Effector memory CD8-positive, alpha-beta T cell (primary cell): ENCODE measurements at regions not wholly inside any gene's neighbourhood (a gene's known extent, or its start where the extent isn't known, plus 50 kb on each side); places are given as distances from the start of the nearest gene placed in this dataset.
"Not testable (repeated sequence)": the region's sequence is repeated elsewhere in the genome, so short reads cannot be mapped to it uniquely, and the experiment has no call there.

Experiments used
- ATAC-seq: fragments of 150-1000 bp; cut with Tn5 transposase; replicated peaks from 2 replicates; pipeline ENCODE4 v1.10.0; 2021; ENCODE audit warnings: mild to moderate bottlenecking, moderate library complexity
- DNase-seq, 3 experiments: peaks; one replicate each; pipeline ENCODE4 v3.0.0; 2021
- H3K27ac Mint-ChIP-seq, 2 donors: one replicate each; pipeline ENCODE4 v1.8.0; 2022; ENCODE audit warnings: mild to moderate bottlenecking in 2 of 2, mixed read lengths in 2 of 2, moderate library complexity in 2 of 2
- H3K27me3 Mint-ChIP-seq, 2 donors: one replicate each; pipeline ENCODE4 v1.8.0; 2022; ENCODE audit warnings: mixed read lengths in 2 of 2
- H3K36me3 Mint-ChIP-seq: one replicate; pipeline ENCODE4 v1.8.0; 2022; ENCODE audit warnings: mild to moderate bottlenecking, moderate library complexity, mixed read lengths; ENCODE audit not compliant: insufficient read depth
- H3K4me1 Mint-ChIP-seq, 2 donors: one replicate each; pipeline ENCODE4 v1.8.0; 2022; ENCODE audit warnings: low read depth in 2 of 2, mixed read lengths in 2 of 2
- H3K4me3 Mint-ChIP-seq, 2 donors: one replicate each; pipeline ENCODE4 v1.8.0; 2022; ENCODE audit warnings: mild to moderate bottlenecking in 2 of 2, mixed read lengths in 2 of 2, moderate library complexity in 2 of 2
- H3K9me3 Mint-ChIP-seq, 2 donors: one replicate each; pipeline ENCODE4 v1.8.0; 2022; ENCODE audit warnings: mixed read lengths in 2 of 2

DNA sequence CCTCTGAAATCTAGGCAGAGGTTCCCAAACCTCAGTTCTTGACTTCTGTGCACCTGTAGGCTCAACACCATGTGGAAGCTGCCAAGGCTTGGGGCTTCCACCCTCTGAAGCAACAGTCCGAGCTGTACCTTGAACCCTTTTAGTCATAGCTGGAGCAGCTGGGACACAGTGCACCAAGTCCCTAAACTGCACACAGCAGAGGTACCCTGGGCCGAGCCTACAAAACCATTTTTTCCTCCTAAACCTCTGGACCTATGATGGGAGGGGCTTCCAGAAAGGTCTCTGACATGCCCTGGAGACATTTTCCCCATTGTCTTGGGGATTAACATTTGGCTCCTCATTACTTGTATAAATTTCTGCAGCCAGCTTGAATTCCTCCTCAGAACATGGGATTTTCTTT is 168.8 kb downstream of the TLE3 start:
- H3K27me3 Mint-ChIP-seq: peaks cover 8 to 44% of the 10 kb centered on the region in 2 donors
- H3K4me1 Mint-ChIP-seq, H3K9me3 Mint-ChIP-seq, DNase-seq, H3K27ac Mint-ChIP-seq, H3K36me3 Mint-ChIP-seq, ATAC-seq, H3K4me3 Mint-ChIP-seq: not testable (repeated sequence)

DNA sequence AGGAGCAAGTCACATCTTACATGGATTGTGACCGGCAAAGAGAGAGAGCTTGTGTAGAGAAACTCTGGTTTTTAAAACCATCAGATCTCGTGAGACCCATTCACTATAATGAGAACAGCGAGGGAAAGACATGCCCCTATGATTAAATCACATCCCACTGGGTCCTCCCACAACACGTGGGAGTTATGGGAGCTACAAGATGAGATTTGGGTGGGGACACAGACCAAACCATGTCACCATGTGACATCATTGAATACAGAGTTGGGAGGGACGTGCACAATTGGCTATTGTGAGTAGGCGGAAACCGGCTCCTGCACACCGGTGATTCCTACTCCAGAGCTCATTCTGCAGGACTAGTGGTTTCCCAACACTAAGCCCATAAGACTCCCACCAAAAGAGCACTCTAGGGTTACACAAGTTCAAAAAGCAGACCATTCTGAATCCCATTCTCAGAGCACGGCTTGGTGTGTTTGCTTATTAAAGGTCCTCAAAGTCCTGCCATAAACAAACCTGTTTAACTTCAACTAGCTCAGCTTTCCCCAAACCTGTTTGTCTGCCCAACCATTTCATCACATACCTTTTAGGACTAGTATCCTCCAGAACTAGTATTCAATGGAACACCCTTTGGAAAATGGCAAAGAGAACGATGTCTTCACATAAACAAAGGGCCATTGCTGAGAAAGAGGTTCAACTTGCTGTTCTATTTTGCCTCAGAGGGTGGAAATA is 167.6 kb downstream of the TLE3 start:
- Mint-ChIP-seq H3K36me3 (no peaks in the 10 kb centered on the region), H3K9me3 (peaks cover 0 to under 1% of the 10 kb centered on the region in 2 donors), H3K4me1 (no peaks in the 10 kb centered on the region), H3K4me3 (no peak overlapping the region), H3K27ac (no peak overlapping the region), H3K27me3 (peaks cover 9 to 52% of the 10 kb centered on the region in 2 donors)
- ATAC-seq (no peak), DNase-seq (no peak)

DNA sequence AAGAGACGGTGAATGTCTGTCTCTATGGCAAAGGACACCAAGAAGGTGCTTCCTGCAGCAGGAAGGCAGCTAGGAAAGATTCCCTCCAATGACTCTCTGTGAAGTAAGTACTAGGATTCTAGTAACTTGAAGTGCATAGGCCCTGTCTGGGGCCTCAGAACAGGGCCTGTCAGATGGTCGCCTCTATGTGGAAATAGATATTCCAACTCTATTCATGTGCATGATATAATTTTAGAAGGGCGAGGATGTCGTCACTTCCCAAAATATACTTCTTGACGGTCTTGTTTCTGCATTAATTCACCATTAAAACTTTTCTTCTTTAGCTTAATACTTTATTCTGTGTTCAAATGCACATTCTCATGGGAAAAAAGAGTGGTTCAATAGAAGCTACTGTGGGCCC is 167.0 kb downstream of the TLE3 start:
- DNase-seq (no peak), ATAC-seq (no peak)
- Mint-ChIP-seq H3K27me3 (peaks cover 16 to 53% of the 10 kb centered on the region in 2 donors), H3K27ac (no peak overlapping the region), H3K9me3 (no peaks in the 10 kb centered on the region), H3K36me3 (no peaks in the 10 kb centered on the region), H3K4me3 (no peak overlapping the region), H3K4me1 (no peaks in the 10 kb centered on the region)

DNA sequence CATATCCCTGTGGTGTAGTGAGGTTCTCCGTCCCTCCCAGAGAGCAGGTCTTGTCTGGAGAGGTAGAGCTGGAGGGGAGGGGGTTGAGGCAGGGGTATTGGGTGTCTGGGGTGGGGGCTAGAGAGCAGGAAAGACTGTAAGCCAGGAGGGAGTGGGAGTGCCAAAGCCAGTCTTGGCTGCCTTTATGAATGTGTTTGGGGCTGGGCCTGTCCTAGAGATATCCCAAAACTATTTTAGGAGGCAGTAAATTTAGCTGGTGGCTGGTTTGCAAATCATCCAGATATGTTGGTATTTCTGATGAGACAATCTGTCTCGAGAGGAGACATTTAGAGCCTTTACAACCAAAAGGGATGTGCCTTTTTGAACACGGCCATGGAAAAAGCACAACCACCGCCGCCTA is 166.6 kb downstream of the TLE3 start:
- DNase-seq (no peak), ATAC-seq (no peak)
- no peaks in the 10 kb centered on the region for H3K36me3 Mint-ChIP-seq
- H3K27me3 Mint-ChIP-seq: peaks cover 16 to 53% of the 10 kb centered on the region in 2 donors
- no peaks in the 10 kb centered on the region for H3K4me1 Mint-ChIP-seq
- H3K4me3 Mint-ChIP-seq: no peak overlapping the region
- no peaks in the 10 kb centered on the region for H3K9me3 Mint-ChIP-seq
- no peak overlapping the region for H3K27ac Mint-ChIP-seq

DNA sequence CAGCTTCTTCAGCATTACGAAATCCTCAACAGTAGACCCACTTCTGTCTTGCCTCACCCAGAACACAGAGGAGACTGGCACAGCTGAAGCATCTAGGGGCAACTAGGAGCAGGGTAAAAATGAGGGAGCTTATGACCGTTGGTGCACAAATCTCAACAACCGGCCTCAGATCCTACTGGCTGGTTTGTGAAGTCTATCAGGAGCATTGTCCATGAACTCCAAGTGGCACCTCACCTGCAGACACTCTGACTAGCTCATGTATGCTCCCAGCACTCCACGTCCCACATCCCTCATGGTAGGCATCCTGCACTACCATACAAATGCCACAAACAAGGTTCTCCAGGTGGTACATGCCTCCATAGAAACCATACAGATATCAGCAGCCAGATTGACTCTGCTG is 163.1 kb downstream of the TLE3 start:
- DNase-seq (no peak), ATAC-seq (no peak)
- Mint-ChIP-seq H3K4me3 (no peak overlapping the region), H3K9me3 (no peaks in the 10 kb centered on the region), H3K4me1 (no peaks in the 10 kb centered on the region), H3K27ac (no peak overlapping the region), H3K36me3 (peaks cover 3% of the 10 kb centered on the region), H3K27me3 (peaks cover 16 to 27% of the 10 kb centered on the region in 2 donors)

DNA sequence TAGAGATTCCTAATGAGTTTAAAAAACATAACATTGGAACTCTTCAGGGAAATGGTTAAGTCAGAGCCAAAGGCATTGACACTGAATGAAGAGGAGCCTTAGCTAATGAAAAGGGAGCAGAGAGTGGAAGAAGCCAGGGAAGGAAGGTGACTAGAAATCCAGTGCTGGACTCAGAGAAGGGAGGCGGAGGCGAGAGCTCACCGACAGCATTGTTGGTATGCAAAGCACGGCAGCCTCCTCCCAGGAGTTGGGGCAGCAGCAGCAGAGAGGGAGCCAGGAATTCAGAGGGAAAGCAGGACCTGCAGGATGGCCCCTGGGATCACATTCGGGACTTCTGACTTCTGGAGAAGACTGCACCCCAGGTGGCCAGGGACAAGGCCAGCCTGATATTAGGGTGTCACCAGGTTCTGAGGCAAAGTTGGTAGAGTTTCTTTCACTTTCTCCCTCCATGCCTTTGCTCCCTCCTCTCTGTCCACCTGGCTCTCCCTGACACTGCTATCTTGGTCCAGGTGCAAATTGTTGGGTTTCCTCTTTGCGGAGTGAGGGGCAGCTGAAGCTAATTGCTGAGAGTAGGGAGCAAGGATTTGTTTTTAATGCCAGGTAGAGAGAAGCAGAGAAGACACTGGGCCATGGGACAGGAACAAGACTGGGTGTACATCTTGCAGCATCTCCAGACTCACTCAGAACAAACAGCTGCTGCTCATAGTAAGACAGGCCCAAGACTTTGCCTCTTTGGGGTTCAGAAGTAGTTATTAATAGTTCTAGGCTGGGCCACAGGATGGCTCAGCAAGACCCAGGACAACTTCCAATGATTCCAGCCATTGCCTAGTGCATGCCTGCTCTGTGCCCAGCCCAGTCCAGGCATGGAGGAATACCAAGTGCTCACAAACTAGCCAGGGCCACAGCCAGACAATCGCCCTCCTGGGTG is 157.9 kb downstream of the TLE3 start:
- no peak overlapping the region for H3K4me3 Mint-ChIP-seq
- ATAC-seq (no peak), DNase-seq (no peak)
- H3K36me3 Mint-ChIP-seq: peaks cover 3% of the 10 kb centered on the region
- H3K9me3 Mint-ChIP-seq: no peaks in the 10 kb centered on the region
- H3K27ac Mint-ChIP-seq: no peak overlapping the region
- H3K4me1 Mint-ChIP-seq: peaks cover 3 to 4% of the 10 kb centered on the region in 2 donors
- peaks cover 9 to 15% of the 10 kb centered on the region in 2 donors for H3K27me3 Mint-ChIP-seq

DNA sequence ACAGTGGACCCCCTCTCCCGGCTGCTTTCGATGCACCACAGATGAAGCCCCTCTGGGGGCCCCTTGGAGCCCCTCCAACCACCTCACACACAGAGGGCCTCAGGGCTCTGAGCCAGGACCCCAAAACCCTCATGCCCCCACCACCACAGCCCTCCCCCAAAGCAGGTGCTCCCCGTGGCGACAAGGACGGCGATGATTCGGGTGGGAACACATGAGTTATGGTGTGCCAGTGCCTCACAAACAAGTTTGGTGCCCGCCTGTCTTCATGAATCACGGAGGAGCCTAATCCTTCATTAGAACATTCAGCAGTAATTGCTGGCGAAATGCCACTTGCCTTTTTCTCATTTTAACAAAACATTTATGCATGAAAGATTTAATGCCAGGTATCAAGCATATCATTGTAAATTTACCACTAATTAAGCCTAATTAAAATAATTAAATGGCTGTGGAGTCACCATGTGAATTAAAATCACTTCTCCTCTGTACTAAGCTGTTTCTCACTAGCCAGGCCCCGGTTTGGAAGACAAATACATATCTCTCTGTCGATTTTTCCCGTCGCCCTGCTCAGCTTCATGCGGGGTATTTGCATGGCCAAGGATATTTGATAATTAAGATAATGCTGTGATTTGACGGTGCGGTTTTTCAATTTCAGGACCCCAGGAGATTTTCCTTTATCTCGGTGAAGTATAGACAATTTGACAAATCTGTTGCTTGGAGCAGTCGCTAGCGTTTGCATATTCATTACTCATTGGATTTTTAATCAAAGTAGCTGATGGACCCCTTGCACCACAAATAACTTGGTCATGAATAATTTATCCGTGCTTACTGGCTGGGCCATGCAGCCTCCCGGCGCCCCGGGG is 157.0 kb downstream of the TLE3 start:
- Mint-ChIP-seq H3K36me3 (peaks cover 3% of the 10 kb centered on the region), H3K27ac (no peak overlapping the region), H3K9me3 (no peaks in the 10 kb centered on the region), H3K4me1 (peaks cover 3 to 4% of the 10 kb centered on the region in 2 donors), H3K4me3 (no peak overlapping the region), H3K27me3 (peaks cover 1 to 11% of the 10 kb centered on the region in 2 donors)
- DNase-seq (no peak), ATAC-seq (no peak)

DNA sequence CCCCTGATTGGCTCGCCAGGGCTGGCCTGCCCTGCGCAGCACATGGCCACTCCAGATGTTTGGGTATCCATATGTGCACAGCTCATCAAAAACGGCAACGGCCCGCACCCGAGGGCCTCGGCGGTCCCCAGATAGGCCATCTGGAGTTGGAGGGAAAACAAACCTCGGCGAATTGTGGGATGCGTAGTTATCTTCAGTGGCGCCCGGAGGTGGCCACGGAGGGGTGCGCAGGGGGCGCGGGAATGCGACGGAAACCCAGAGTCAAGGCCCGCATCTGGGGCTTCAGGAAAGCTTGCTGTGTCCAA is 156.5 kb downstream of the TLE3 start:
- H3K27me3 Mint-ChIP-seq: peaks cover 0 to 11% of the 10 kb centered on the region in 2 donors
- ATAC-seq (no peak), DNase-seq (no peak)
- H3K36me3 Mint-ChIP-seq: peaks cover 3% of the 10 kb centered on the region
- H3K4me1 Mint-ChIP-seq: peaks cover 3 to 4% of the 10 kb centered on the region in 2 donors
- no peaks in the 10 kb centered on the region for H3K9me3 Mint-ChIP-seq
- no peak overlapping the region for H3K27ac Mint-ChIP-seq
- H3K4me3 Mint-ChIP-seq: no peak overlapping the region

DNA sequence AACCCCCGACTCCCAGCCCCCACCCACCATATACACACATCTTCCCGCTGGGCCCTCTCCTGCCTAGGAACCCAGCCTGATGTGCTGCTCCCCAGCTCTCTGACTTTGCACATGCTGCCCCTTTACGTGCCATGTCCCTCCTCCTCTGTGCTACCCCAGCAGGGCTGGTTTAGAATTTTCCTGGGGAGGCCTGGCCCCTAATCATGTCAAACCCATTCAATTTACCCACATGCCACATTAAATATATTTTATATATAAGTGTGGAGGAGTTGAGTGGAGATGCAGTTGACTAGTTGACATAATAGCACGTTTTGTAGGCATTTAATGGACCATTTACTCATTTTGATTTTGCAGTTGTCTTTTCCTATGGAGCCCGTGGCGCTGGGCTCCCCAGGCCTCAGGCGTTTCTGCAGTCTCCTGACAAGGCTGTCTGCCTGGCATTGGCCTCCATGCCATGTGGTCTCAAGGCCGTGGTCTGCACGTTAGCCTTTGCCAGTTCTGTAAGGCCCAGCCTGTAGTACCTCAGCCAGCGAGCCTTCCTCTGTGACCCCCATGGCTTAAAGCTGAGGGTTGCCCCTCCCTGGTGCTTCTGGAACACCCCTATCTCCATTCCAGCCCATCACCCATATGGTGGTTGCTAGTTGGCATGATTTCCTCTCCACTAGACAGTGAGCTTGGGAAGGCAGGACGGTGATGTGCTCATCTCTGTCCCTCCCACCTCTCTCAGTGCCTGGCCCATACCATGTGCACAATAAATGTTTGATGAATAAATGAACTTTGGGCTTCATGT is 155.8 kb downstream of the TLE3 start:
- ATAC-seq (no peak), DNase-seq (no peak)
- Mint-ChIP-seq H3K9me3 (no peaks in the 10 kb centered on the region), H3K4me3 (no peak overlapping the region), H3K4me1 (peaks cover 3 to 4% of the 10 kb centered on the region in 2 donors), H3K27me3 (peaks cover 0 to 11% of the 10 kb centered on the region in 2 donors), H3K36me3 (peaks cover 3% of the 10 kb centered on the region), H3K27ac (no peak overlapping the region)

DNA sequence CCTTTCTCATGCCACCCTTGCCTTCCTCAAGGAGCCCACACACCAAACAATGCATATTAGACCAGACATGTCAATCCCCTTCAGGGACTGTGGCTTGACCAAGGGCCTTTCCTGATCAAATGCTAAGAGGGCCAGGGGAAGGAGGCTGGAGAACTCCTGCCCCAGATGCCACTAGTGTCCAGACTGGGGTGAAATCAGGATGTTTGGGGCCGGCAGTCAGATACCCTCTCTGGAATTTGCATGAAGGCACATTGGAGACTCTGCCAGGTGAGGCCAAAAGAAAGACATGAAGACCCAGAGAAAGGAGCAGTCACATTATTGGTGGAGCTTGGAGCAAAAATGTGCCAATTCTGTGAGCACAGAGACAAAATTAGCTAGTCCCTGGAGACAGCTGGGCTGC is 154.1 kb downstream of the TLE3 start:
- no peak overlapping the region for H3K4me3 Mint-ChIP-seq
- peaks cover 0 to 11% of the 10 kb centered on the region in 2 donors for H3K27me3 Mint-ChIP-seq
- H3K4me1 Mint-ChIP-seq: peaks cover 3 to 4% of the 10 kb centered on the region in 2 donors
- ATAC-seq (no peak), DNase-seq (no peak)
- H3K36me3 Mint-ChIP-seq: no peaks in the 10 kb centered on the region
- no peaks in the 10 kb centered on the region for H3K9me3 Mint-ChIP-seq
- H3K27ac Mint-ChIP-seq: no peak overlapping the region

DNA sequence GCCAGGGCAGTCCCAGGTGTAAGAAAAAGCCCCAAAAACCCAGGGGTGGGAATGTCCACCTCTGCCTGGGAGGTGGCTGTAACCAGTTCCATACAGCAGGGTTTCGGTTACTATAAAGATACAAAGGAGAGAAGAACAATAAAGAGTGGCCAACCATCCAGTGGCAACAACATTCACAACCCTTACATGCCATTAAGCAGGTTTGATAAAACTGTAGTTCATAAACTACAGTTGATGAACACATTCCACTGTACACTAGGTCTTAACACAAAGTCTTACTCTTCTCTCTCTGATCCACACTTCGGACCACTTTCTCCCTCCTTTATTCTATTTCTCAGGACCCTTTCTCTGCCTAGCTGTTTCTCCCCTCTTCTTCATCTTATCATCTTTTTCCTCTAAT is 152.0 kb downstream of the TLE3 start:
- H3K36me3 Mint-ChIP-seq: no peaks in the 10 kb centered on the region
- no peak overlapping the region for H3K27ac Mint-ChIP-seq
- peaks cover 0 to 11% of the 10 kb centered on the region in 2 donors for H3K27me3 Mint-ChIP-seq
- DNase-seq (no peak), ATAC-seq (no peak)
- H3K4me3 Mint-ChIP-seq: no peak overlapping the region
- no peaks in the 10 kb centered on the region for H3K4me1 Mint-ChIP-seq
- no peaks in the 10 kb centered on the region for H3K9me3 Mint-ChIP-seq

DNA sequence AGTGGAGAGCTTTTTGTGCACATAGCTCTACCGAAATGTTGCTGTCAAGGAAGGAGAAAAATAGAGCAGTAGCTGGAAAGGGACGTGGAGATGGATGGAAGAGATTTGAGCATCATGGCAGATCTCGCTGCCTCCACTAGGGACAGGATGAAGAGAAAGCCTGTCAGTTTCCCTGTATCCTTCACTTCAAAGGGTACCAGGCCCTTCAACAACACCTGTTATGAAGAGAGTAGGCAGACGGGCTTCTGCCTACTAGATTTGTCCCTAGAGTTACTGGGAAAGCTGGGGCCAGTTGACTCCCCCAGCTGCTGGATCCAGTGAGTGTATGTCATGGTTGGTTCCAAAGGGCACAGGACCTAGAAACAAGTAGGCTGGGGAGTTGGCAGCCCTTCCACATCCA is 150.8 kb downstream of the TLE3 start:
- Mint-ChIP-seq H3K27ac (no peak overlapping the region), H3K36me3 (no peaks in the 10 kb centered on the region), H3K4me1 (no peaks in the 10 kb centered on the region), H3K9me3 (no peaks in the 10 kb centered on the region), H3K4me3 (no peak overlapping the region), H3K27me3 (peaks cover 0 to 11% of the 10 kb centered on the region in 2 donors)
- no peak for ATAC-seq
- DNase-seq: no peak

DNA sequence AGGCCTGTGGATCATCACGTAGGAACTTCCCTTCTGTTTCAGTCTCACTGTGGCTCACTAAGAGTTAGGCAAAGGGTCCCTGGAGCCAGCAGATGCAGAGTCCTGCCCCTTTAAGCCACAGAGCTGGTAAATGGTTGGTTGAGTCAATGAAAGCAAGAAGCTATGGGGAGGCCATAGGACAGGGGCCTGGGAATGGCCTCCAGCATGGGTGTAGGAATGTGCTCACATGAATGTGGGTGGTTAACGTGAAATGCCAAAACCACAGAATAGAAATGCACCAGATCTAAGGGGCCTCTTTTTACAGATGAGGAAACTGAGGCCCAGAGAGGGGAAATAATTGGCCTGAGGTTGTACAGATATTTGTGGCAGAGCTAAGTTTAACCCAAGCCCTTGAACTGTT is 150.3 kb downstream of the TLE3 start:
- Mint-ChIP-seq H3K4me3 (no peak overlapping the region), H3K27ac (no peak overlapping the region), H3K9me3 (no peaks in the 10 kb centered on the region), H3K27me3 (peaks cover 0 to 11% of the 10 kb centered on the region in 2 donors), H3K4me1 (no peaks in the 10 kb centered on the region), H3K36me3 (no peaks in the 10 kb centered on the region)
- DNase-seq (no peak), ATAC-seq (no peak)
